Heart right ventricle (tissue), 16 donors: ENCODE measurements at regions not wholly inside any gene's neighbourhood (a gene's known extent, or its start where the extent isn't known, plus 50 kb on each side); places are given as distances from the start of the nearest gene placed in this dataset.

Experiments
- ATAC-seq, 8 donors: fragments of 200-7000 bp; cut with Tn5 transposase; one replicate each; pipeline ENCODE4 v1.9.1; 2020; ENCODE audit warnings: mild to moderate bottlenecking in 8 of 8, moderate library complexity in 8 of 8, moderate number of reproducible peaks in 1 of 8
- DNase-seq, 2 donors: peaks; one replicate each; pipeline ENCODE4 v3.0.0-alpha.2; 2020
- H3K27ac ChIP-seq, 10 donors: fragments of 200-600 bp; sonication (generic) in 2 of 10; one replicate each; pipeline versions ENCODE4 v1.5.0 to v1.8.0; 2020 to 2022; ENCODE audit warnings: mild to moderate bottlenecking in 3 of 10
- H3K27me3 ChIP-seq, 7 donors: fragments of 200-600 bp; one replicate each; pipeline ENCODE4 v1.8.0; 2021 to 2022; ENCODE audit warnings: mild to moderate bottlenecking in 2 of 7
- H3K36me3 ChIP-seq, 9 donors: fragments of 200-600 bp; sonication (generic) in 1 of 9; one replicate each; pipeline versions ENCODE4 v1.5.0 to v1.8.0; 2020 to 2022; ENCODE audit warnings: mild to moderate bottlenecking in 2 of 9
- H3K4me1 ChIP-seq, 9 donors: fragments of 200-600 bp; sonication (generic) in 1 of 9; one replicate each; pipeline versions ENCODE4 v1.5.0 to v1.8.0; 2020 to 2022; ENCODE audit warnings: mild to moderate bottlenecking in 4 of 9
- H3K4me3 ChIP-seq, 10 donors: fragments of 200-600 bp; sonication (generic) in 2 of 10; one replicate each; pipeline versions ENCODE4 v1.5.0 to v1.8.0; 2020 to 2022; ENCODE audit warnings: mild to moderate bottlenecking in 7 of 10, moderate library complexity in 2 of 10
- H3K9me3 ChIP-seq, 11 donors: fragments of 200-600 bp in 10 of 11; sonication (generic) in 2 of 11; one replicate each; pipeline versions ENCODE4 v1.5.0 to v1.8.0; 2013 to 2022; ENCODE audit warnings: mild to moderate bottlenecking in 2 of 11, control low read depth in 1 of 11, moderate library complexity in 1 of 11
- CTCF ChIP-seq, 9 donors: fragments of 200-600 bp; sonication (generic) in 2 of 9; IDR thresholded peaks; one replicate each; pipeline versions ENCODE4 v1.5.0 to v1.8.0; 2021 to 2022; ENCODE audit warnings: antibody characterized with exemption in 9 of 9, mild to moderate bottlenecking in 5 of 9, moderate library complexity in 1 of 9
- WGBS, 2 donors: extraction: QIAGEN DNeasy Blood & Tissue Kit; methylation state at CpG; one replicate each; pipeline ENCODE4 v1.1.7; 2013; ENCODE audit warnings: inconsistent platforms in 1 of 2; 5-methylcytosine and 5-hydroxymethylcytosine counted together
- intact Hi-C, 10 donors: fragments of 100-400 bp; cut with DNase I; formaldehyde crosslinking; loops; one replicate each; pipeline versions ENCODE4 v1.11.1 to v1.14.2; 2022
- donor health status: Arrhythmogenic right ventricular cardiomyopathy.
- donor health status: ischemic (EF 13 %, LVEDD 7.1; RV severe dilation, severe dysfunction).
- donor health status: healthy with polysubstance abuse.
- donor health status: DM: no; HTN: yes; CAD: no.
- donor health status: DM: no; HTN: no; CAD: no.
- donor health status: ischemic (EF 25% LVEDD 6.9; RV normal size, moderate dysfunction).
- donor health status: ischemic (EF 25% LVEDD 5.7; RV mildly dilated, moderate dysfunction).
- donor health status: healthy.
- donor health status: DM: yes; HTN: yes; CAD: no.
- donor health status: Ischemic cardiomyopathy.
- donor health status: ischemic (EF 35%, LVEDD 5.7; RV mildly dilated, moderate dysfunction).
- donor health status: nonischemic (EF 11% LVEDD 7.7; RV severe dilation, severe dysfunction).
- donor health status: DM: yes; HTN: yes; CAD: no.
- donor health status: PGD.
- donor health status: ischemic (EF 29% LVEDD 5.4; RV normal size, mild dysfunction).
- donor health status: nonischemic (EF 23%, LVEDD 6.1; RV moderate dilation, normal function).

GRCh38 chr9:73532985-73533384 is 381.3 kb downstream of the ANXA1 start:
- Histone ChIP-seq H3K27ac (no peak overlapping the region), H3K36me3 (no peaks in the 10 kb centered on the region), H3K4me1 (no peaks in the 10 kb centered on the region), H3K4me3 (no peak overlapping the region), H3K27me3 (no peaks in the 10 kb centered on the region), H3K9me3 (peaks cover 0 to 2% (median 0%) of the 10 kb centered on the region in 11 donors)
- ATAC-seq (no peak), DNase-seq (no peak)
- no peak for TF ChIP-seq CTCF (IDR thresholded peaks at IDR 0.05)
- WGBS, 2 donors = 59 to 69% methylated on average over 4 of the region's 4 CpGs
- intact Hi-C loops = loop anchor here in 1 of 10 donors (10.0 kb wide), 1 partner anchor 58 kb away; no protein-coding TSS in a partner anchor

GRCh38 chr9:73536403-73536802 is 384.7 kb downstream of the ANXA1 start:
- no peaks in the 10 kb centered on the region for H3K27me3 ChIP-seq
- no peaks in the 10 kb centered on the region for H3K9me3 ChIP-seq
- ATAC-seq (no peak), DNase-seq (no peak)
- no peaks in the 10 kb centered on the region for H3K4me1 ChIP-seq
- no peak for TF ChIP-seq CTCF (IDR thresholded peaks at IDR 0.05)
- 78 to 89% methylated on average over 2 of the region's 2 CpGs for WGBS, 2 donors
- H3K36me3 ChIP-seq = no peaks in the 10 kb centered on the region
- no peak overlapping the region for H3K4me3 ChIP-seq
- intact Hi-C loops = loop anchor here in 1 of 10 donors (10.0 kb wide), 1 partner anchor 62 kb away; no protein-coding TSS in a partner anchor
- H3K27ac ChIP-seq = no peak overlapping the region

GRCh38 chr9:73537561-73537960 is 385.9 kb downstream of the ANXA1 start:
- WGBS, 2 donors = 85 to 86% methylated on average over 5 of the region's 5 CpGs

GRCh38 chr9:73539881-73540390 is 388.3 kb downstream of the ANXA1 start:
- H3K27me3 ChIP-seq = no peaks in the 10 kb centered on the region
- 74 to 81% methylated on average over 7 of the region's 7 CpGs for WGBS, 2 donors
- TF ChIP-seq CTCF (IDR thresholded peaks at IDR 0.05) = no peak
- ATAC-seq = no peak
- H3K4me3 ChIP-seq = no peak overlapping the region
- DNase-seq = no peak
- no peaks in the 10 kb centered on the region for H3K36me3 ChIP-seq
- no peak overlapping the region for H3K27ac ChIP-seq
- no peaks in the 10 kb centered on the region for H3K4me1 ChIP-seq
- intact Hi-C loops = loop anchor here in 1 of 10 donors (10.0 kb wide), 1 partner anchor 65 kb away; no protein-coding TSS in a partner anchor
- no peaks in the 10 kb centered on the region for H3K9me3 ChIP-seq

More at GRCh38 chr9:73537561-73537960, 385.9 kb downstream of the ANXA1 start:
- Histone ChIP-seq H3K27me3 (no peaks in the 10 kb centered on the region), H3K27ac (no peak overlapping the region), H3K36me3 (no peaks in the 10 kb centered on the region), H3K4me1 (no peaks in the 10 kb centered on the region), H3K4me3 (no peak overlapping the region), H3K9me3 (no peaks in the 10 kb centered on the region)
- intact Hi-C loops = loop anchor here in 1 of 10 donors (10.0 kb wide), 1 partner anchor 63 kb away; no protein-coding TSS in a partner anchor
- no peak for DNase-seq
- no peak for ATAC-seq
- no peak for TF ChIP-seq CTCF (IDR thresholded peaks at IDR 0.05)
